Right cardiac atrium (tissue), 5 donors: ENCODE measurements at regions not wholly inside any gene's neighbourhood (a gene's known extent, or its start where the extent isn't known, plus 50 kb on each side); places are given as distances from the start of the nearest gene placed in this dataset.
"Not testable (repeated sequence)": the region's sequence is repeated elsewhere in the genome, so short reads cannot be mapped to it uniquely, and the experiment has no call there.

Experiments used
- ATAC-seq, 2 donors: fragments of 200-7000 bp; cut with Tn5 transposase; one replicate each; pipeline versions ENCODE4 v1.8.0 to v1.9.1; 2020; ENCODE audit warnings: moderate library complexity in 2 of 2, mild to moderate bottlenecking in 1 of 2
- DNase-seq, 3 donors: peaks; one replicate each; pipeline ENCODE4 v3.0.0-alpha.2; 2020
- H3K27ac ChIP-seq: one replicate; pipeline ENCODE4 v1.5.1; 2013; ENCODE audit warnings: mild to moderate bottlenecking, low read length, control low read depth, moderate library complexity
- H3K27me3 ChIP-seq: one replicate; pipeline ENCODE4 v1.6.1; 2013; ENCODE audit not compliant: control insufficient read depth, insufficient read depth
- H3K4me1 ChIP-seq: one replicate; pipeline ENCODE4 v1.6.1; 2013; ENCODE audit warnings: low read length; ENCODE audit not compliant: control insufficient read depth, insufficient read depth
- H3K4me3 ChIP-seq: one replicate; pipeline ENCODE4 v1.5.1; 2013; ENCODE audit warnings: low read length, control low read depth
- H3K9me3 ChIP-seq: one replicate; pipeline ENCODE4 v1.6.1; 2013; ENCODE audit warnings: low read length; ENCODE audit not compliant: control insufficient read depth
- WGBS: extraction: QIAGEN DNeasy Blood & Tissue Kit; methylation state at CpG from one replicate; pipeline ENCODE4 v1.1.7; 2013; 5-methylcytosine and 5-hydroxymethylcytosine counted together
- intact Hi-C, 4 donors: fragments of 100-400 bp; cut with DNase I; formaldehyde crosslinking; loops; one replicate each; pipeline versions ENCODE4 v1.11.0 to v1.14.0; 2022 to 2023
- donor health status: healthy with polysubstance abuse.
- donor health status: DM: no; HTN: yes; CAD: no.
- donor health status: DM: no; HTN: no; CAD: no.
- donor health status: DM: no; HTN: yes; CAD: no; lungs with severe emphysema.
- donor health status: DM: yes; HTN: yes; CAD: no.

- no peaks in the 10 kb centered on the region for H3K9me3 ChIP-seq
- no peak for ATAC-seq
- 74% methylated on average over 3 of the region's 3 CpGs for WGBS
Measured at GRCh38 chr7:86372262-86372661, 271.4 kb upstream of the GRM3 start.

GRCh38 chr7:86366946-86367345, 276.8 kb upstream of the GRM3 start:
- ATAC-seq (no peak), DNase-seq (no peak)
- Histone ChIP-seq H3K9me3 (no peaks in the 10 kb centered on the region), H3K4me3 (no peak overlapping the region), H3K4me1 (no peaks in the 10 kb centered on the region), H3K27me3 (no peaks in the 10 kb centered on the region), H3K27ac (no peak overlapping the region)
- intact Hi-C loops: no loop called here

More at GRCh38 chr7:86372262-86372661, 271.4 kb upstream of the GRM3 start:
- H3K4me1 ChIP-seq: no peaks in the 10 kb centered on the region
- intact Hi-C loops: no loop called here
- no peak overlapping the region for H3K4me3 ChIP-seq
- no peak for DNase-seq
- no peaks in the 10 kb centered on the region for H3K27me3 ChIP-seq
- no peak overlapping the region for H3K27ac ChIP-seq

GRCh38 chr7:86340407-86340806, 303.3 kb upstream of the GRM3 start:
- ATAC-seq, H3K27me3 ChIP-seq, H3K4me1 ChIP-seq, H3K9me3 ChIP-seq, H3K4me3 ChIP-seq, H3K27ac ChIP-seq, intact Hi-C loops, DNase-seq: not testable (repeated sequence)
- WGBS: 80% methylated on average over 14 of the region's 14 CpGs

GRCh38 chr7:86339051-86339450, 304.7 kb upstream of the GRM3 start:
- Histone ChIP-seq H3K27ac (no peak overlapping the region), H3K9me3 (no peaks in the 10 kb centered on the region), H3K4me1 (no peaks in the 10 kb centered on the region), H3K4me3 (no peak overlapping the region), H3K27me3 (no peaks in the 10 kb centered on the region)
- WGBS: 74% methylated on average over 3 of the region's 3 CpGs
- intact Hi-C loops: no loop called here
- no peak for DNase-seq
- ATAC-seq: no peak

- H3K9me3 ChIP-seq: no peaks in the 10 kb centered on the region
- H3K27ac ChIP-seq: no peak overlapping the region
- 0% methylated on average over 1 of the region's 1 CpG for WGBS
- intact Hi-C loops: no loop called here
- ATAC-seq (no peak), DNase-seq (no peak)
- H3K27me3 ChIP-seq: no peaks in the 10 kb centered on the region
- no peaks in the 10 kb centered on the region for H3K4me1 ChIP-seq
- H3K4me3 ChIP-seq: no peak overlapping the region
Measured at GRCh38 chr7:86328801-86329433, 314.8 kb upstream of the GRM3 start.

DNA sequence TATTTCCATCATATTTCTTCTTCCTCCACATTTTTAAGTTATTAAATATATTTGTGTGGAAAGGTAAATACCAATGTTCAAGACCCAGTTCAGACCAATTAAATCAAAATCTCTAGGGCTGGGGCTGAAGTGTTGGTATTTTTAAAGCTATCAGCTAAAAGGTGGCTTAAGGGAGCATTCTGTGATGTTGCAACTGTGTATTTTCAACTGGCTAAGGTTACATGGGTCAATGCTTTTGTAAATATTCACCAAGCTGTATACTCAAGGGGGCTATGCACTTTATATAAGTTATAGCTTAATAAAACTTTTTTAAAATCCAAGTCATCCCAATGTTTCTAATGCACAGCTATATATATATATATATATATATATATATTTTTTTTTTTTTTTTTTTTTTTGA, 316.9 kb upstream of the GRM3 start:
- no peak for ATAC-seq
- H3K4me1 ChIP-seq: no peaks in the 10 kb centered on the region

GRCh38 chr7:86320889-86321288, 322.8 kb upstream of the GRM3 start:
- no peak overlapping the region for H3K27ac ChIP-seq
- no peak for DNase-seq
- H3K4me3 ChIP-seq: no peak overlapping the region
- H3K4me1 ChIP-seq: no peaks in the 10 kb centered on the region
- intact Hi-C loops: no loop called here
- H3K9me3 ChIP-seq: no peaks in the 10 kb centered on the region
- no peak for ATAC-seq
- 82% methylated on average over 1 of the region's 1 CpG for WGBS
- no peaks in the 10 kb centered on the region for H3K27me3 ChIP-seq

More for the DNA sequence above, 316.9 kb upstream of the GRM3 start:
- Histone ChIP-seq H3K27ac (no peak overlapping the region), H3K9me3 (no peaks in the 10 kb centered on the region), H3K27me3 (no peaks in the 10 kb centered on the region), H3K4me3 (no peak overlapping the region)
- intact Hi-C loops: no loop called here
- no peak for DNase-seq

GRCh38 chr7:86320341-86320740, 323.4 kb upstream of the GRM3 start:
- Histone ChIP-seq H3K4me1 (no peaks in the 10 kb centered on the region), H3K4me3 (no peak overlapping the region), H3K27ac (no peak overlapping the region), H3K9me3 (no peaks in the 10 kb centered on the region), H3K27me3 (no peaks in the 10 kb centered on the region)
- intact Hi-C loops: no loop called here
- no peak for ATAC-seq
- DNase-seq: no peak

- H3K27ac ChIP-seq: no peak overlapping the region
- WGBS: 51% methylated on average over 2 of the region's 2 CpGs
- no peak overlapping the region for H3K4me3 ChIP-seq
- intact Hi-C loops: no loop called here
- no peaks in the 10 kb centered on the region for H3K9me3 ChIP-seq
- H3K27me3 ChIP-seq: no peaks in the 10 kb centered on the region
- no peak for ATAC-seq
- H3K4me1 ChIP-seq: no peaks in the 10 kb centered on the region
- no peak for DNase-seq
Measured at GRCh38 chr7:86313842-86314241, 329.9 kb upstream of the GRM3 start.

- Histone ChIP-seq H3K27ac (no peak overlapping the region), H3K27me3 (no peaks in the 10 kb centered on the region), H3K9me3 (no peaks in the 10 kb centered on the region), H3K4me1 (no peaks in the 10 kb centered on the region), H3K4me3 (no peak overlapping the region)
- no peak for DNase-seq
- no peak for ATAC-seq
- 36% methylated on average over 3 of the region's 3 CpGs for whole genome bisulfite sequencing
- intact Hi-C loops: no loop called here
Measured at GRCh38 chr7:86301301-86301700, 342.4 kb upstream of the GRM3 start.

DNA sequence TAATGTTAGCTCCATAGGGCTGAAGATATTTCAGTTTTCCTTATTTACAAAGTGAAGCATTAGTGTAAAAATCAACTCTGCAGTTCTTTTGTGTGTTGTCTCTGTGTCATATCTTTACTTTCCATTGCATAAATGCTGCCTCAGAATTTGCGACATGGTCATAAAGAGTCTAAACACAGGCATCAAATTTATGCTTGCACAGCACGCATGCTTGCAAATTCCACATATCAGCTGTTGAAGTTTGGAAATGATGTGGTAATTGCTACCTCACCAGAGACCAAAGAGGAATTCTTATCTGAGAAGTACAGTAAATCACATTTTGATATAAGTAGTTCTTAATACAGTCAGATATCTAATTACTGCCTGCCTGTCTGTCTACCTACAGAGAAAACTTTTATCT, 348.2 kb upstream of the GRM3 start:
- Histone ChIP-seq H3K27ac (no peak overlapping the region), H3K4me1 (no peaks in the 10 kb centered on the region), H3K9me3 (no peaks in the 10 kb centered on the region), H3K27me3 (no peaks in the 10 kb centered on the region), H3K4me3 (no peak overlapping the region)
- WGBS: 58% methylated on average over 2 of the region's 2 CpGs
- intact Hi-C loops: no loop called here
- no peak for DNase-seq
- no peak for ATAC-seq

DNA sequence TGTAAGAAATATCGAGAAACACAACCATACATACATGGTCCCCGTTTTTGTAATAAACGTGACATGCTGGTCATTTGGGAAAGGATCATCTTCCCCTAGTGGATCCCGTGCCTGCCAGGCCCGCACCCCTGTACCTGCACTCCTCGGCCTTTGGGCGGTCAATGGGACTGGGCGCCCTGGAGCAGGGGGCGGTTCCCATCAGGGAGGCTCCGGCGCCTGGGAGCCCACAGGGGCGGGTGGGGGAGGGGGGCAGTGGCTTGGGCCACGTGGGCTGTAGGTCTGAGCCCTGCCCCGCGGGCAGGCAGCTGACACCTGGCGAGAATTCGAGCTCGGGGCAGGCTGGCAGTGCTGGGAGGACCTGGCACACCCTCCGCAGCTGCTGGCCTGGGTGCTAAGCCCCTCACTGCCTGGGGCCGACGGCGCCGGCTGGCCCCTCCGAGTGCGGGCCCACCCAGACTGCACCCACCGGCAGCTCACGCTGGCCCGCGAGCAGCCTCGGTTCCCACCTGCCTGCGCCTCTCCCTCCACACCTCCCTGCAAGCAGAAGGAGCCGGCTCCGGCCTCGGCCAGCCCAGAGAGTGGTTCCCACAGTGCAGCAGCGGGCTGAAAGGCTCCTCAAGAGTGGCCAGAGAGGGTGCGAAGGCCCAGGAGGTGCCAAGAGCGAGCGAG, 361.6 kb upstream of the GRM3 start:
- no peaks in the 10 kb centered on the region for H3K4me1 ChIP-seq
- DNase-seq: peak; percentile 2 to 47 (median 29)
- H3K4me3 ChIP-seq: no peak overlapping the region
- H3K9me3 ChIP-seq: no peaks in the 10 kb centered on the region
- ATAC-seq: no peak
- no peaks in the 10 kb centered on the region for H3K27me3 ChIP-seq
- intact Hi-C loops: no loop called here
- WGBS: 94% methylated on average over 38 of the region's 38 CpGs
- H3K27ac ChIP-seq: no peak overlapping the region
